MM.1S (cell line): ENCODE measurements at regions not wholly inside any gene's neighbourhood (a gene's known extent, or its start where the extent isn't known, plus 50 kb on each side); places are given as distances from the start of the nearest gene placed in this dataset.
"Not testable (repeated sequence)": the region's sequence is repeated elsewhere in the genome, so short reads cannot be mapped to it uniquely, and the experiment has no call there.

ENCODE experiments used
- DNase-seq: peaks from one replicate; pipeline ENCODE4 v3.0.0-alpha.2; 2015
- H2AFZ ChIP-seq: fragments of 300-600 bp; sonication (generic); 2 replicates; pipeline ENCODE4 v1.6.0; 2016; ENCODE audit warnings: antibody characterized with exemption, low read length
- H3F3A ChIP-seq: fragments of 300-600 bp; sonication (generic); 2 replicates; pipeline ENCODE4 v1.6.1; 2016; ENCODE audit warnings: mild to moderate bottlenecking, antibody characterized with exemption, low read length, moderate library complexity, mixed read lengths; ENCODE audit not compliant: insufficient read depth
- H3K27ac ChIP-seq: fragments of 300-600 bp; sonication (generic); 2 replicates; pipeline ENCODE4 v1.5.1; 2016; ENCODE audit warnings: mild to moderate bottlenecking, low read length
- H3K27me3 ChIP-seq: fragments of 300-600 bp; sonication (generic); replicated peaks from 2 replicates; pipeline ENCODE4 v1.6.0; 2016; ENCODE audit warnings: low read length; ENCODE audit not compliant: insufficient read depth
- H3K36me3 ChIP-seq: fragments of 300-600 bp; sonication (generic); replicated peaks from 2 replicates; pipeline ENCODE4 v1.6.1; 2016; ENCODE audit warnings: mild to moderate bottlenecking, low read length, mixed read lengths; ENCODE audit not compliant: insufficient read depth
- H3K4me1 ChIP-seq: fragments of 300-600 bp; sonication (generic); 2 replicates; pipeline ENCODE4 v1.6.1; 2016; ENCODE audit warnings: low read length, mixed read lengths
- H3K4me2 ChIP-seq: fragments of 300-600 bp; sonication (generic); 2 replicates; pipeline ENCODE4 v1.6.0; 2016; ENCODE audit warnings: low read depth, low read length
- H3K4me3 ChIP-seq: fragments of 300-600 bp; sonication (generic); 2 replicates; pipeline ENCODE4 v1.5.1; 2016; ENCODE audit warnings: low read length, mixed read lengths
- H3K79me2 ChIP-seq: fragments of 300-600 bp; sonication (generic); 2 replicates; pipeline ENCODE4 v1.6.1; 2016; ENCODE audit warnings: mixed run types, low read length, mixed read lengths
- H3K9ac ChIP-seq: fragments of 300-600 bp; sonication (generic); 2 replicates; pipeline ENCODE4 v1.6.1; 2016; ENCODE audit warnings: low read length, mixed read lengths
- H3K9me2 ChIP-seq: fragments of 300-600 bp; sonication (generic); replicated peaks from 2 replicates; pipeline ENCODE4 v1.6.1; 2016; ENCODE audit warnings: mild to moderate bottlenecking, low read length, mixed read lengths; ENCODE audit not compliant: insufficient read depth
- H3K9me3 ChIP-seq: fragments of 300-600 bp; sonication (generic); replicated peaks from 2 replicates; pipeline ENCODE4 v1.6.1; 2016; ENCODE audit warnings: mild to moderate bottlenecking, low read length, mixed read lengths; ENCODE audit not compliant: insufficient read depth
- H4K20me1 ChIP-seq: fragments of 300-600 bp; sonication (generic); 2 replicates; pipeline ENCODE4 v1.6.1; 2016; ENCODE audit warnings: mild to moderate bottlenecking, low read length, moderate library complexity, mixed read lengths; ENCODE audit not compliant: insufficient read depth

DNA sequence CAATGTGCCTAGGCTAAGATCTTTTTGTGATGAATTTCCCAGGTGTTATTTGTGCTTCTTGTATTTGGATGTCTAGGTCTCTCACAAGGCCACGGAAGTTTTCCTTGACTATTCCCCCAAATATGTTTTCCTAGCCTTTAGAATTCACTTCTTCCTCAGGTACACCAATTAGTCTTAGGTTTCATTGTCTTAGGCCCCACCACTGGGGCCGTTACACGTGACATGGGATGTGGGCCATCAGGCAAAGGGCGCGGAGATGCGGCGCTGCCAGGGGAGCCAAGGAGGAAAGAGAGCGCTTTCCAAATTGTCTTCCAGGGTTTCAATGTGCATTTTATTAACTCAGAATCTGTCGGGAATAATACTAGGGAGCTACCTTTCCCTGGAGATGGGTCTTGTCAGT is 1653.3 kb downstream of the SPATA31A7 start:
- not testable (repeated sequence) for H3K4me1 ChIP-seq, H3K9me2 ChIP-seq, H3K9me3 ChIP-seq, H3K9ac ChIP-seq, H3K27ac ChIP-seq, H3K36me3 ChIP-seq, H2AFZ ChIP-seq, DNase-seq, H3K27me3 ChIP-seq, H4K20me1 ChIP-seq, H3F3A ChIP-seq, H3K79me2 ChIP-seq, H3K4me3 ChIP-seq, H3K4me2 ChIP-seq

DNA sequence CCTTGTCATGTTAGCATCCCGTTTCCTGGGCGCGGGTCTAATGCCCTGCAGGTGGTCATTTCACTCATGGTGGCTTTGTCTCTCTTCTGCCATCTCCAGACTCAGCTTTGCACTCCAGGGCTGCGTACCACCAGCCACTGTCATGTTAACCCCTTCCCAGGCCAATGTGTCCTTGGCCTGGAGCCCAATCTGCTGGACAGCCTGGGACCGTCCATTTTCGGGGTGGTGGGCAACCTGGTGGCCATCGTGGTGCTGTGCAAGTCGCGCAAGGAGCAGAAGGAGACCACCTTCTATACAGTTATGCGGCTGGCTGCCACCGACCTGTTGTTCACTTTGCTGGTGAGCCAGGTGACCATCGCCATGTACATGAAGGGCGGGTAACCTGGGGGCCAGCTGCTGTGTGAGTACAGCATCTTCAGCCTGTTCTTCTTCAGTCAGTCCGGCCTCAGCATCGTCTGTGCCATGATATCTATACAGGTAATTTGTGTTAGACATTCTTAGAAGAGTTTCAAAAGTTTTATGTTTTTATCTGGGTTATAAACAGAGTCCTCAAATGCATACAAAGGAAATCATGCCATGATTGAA is 1654.0 kb downstream of the SPATA31A7 start:
- H3F3A ChIP-seq, H3K36me3 ChIP-seq, H3K27me3 ChIP-seq, H3K9me2 ChIP-seq, H3K4me3 ChIP-seq, H2AFZ ChIP-seq, H3K9ac ChIP-seq, DNase-seq, H3K4me2 ChIP-seq, H3K27ac ChIP-seq, H4K20me1 ChIP-seq, H3K4me1 ChIP-seq, H3K9me3 ChIP-seq, H3K79me2 ChIP-seq: not testable (repeated sequence)

DNA sequence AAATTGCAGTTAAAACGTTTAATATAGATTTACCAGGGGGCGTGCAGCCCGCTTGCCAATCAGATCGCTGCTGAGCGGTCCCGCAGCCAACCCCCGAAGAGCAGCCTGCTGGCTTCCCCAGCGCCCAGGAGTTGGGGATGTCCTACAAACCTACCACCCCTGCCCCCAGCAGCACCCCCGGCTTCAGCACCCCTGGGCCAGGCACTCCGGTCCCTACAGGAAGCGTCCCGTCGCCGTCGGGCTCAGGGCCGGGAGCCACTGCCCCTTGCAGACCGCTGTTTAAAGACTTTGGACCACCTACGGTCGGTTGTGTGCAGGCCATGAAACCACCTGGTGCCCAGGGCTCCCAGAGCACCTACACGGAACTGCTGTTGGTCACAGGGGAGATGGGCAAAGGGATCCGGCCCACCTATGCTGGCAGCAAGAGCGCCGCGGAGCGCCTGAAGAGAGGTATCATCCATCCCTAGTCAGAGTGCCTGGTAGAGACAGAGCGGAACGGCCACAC is 1654.9 kb downstream of the SPATA31A7 start:
- H3K4me3 ChIP-seq, H3F3A ChIP-seq, H4K20me1 ChIP-seq, H3K4me1 ChIP-seq, H3K9me2 ChIP-seq, H3K27me3 ChIP-seq, H3K36me3 ChIP-seq, H3K9me3 ChIP-seq, H3K79me2 ChIP-seq, H3K9ac ChIP-seq, H3K27ac ChIP-seq, H2AFZ ChIP-seq, H3K4me2 ChIP-seq, DNase-seq: not testable (repeated sequence)

DNA sequence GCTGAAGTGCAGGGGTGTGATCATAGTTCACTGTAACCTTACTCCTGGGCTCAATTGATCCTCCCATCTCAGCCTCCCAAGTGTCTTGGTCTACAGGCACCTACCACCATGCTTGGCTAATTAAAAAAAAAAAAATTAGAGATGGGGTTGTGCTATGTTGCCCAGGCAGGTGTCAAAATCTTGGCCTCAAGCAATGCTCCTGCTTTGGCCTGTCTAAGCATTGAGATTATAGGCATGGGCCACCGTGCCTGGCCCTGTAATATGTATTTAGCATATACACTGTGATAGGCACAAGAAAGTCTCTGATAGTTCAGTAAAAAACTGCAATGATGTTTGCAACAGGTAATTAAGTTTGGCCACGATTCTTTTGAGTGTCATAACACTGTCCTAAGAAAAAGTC is 1658.4 kb downstream of the SPATA31A7 start:
- not testable (repeated sequence) for H3K9ac ChIP-seq, H4K20me1 ChIP-seq, H3K27ac ChIP-seq, DNase-seq, H3K36me3 ChIP-seq, H3K4me2 ChIP-seq, H3K4me1 ChIP-seq, H3K9me2 ChIP-seq, H2AFZ ChIP-seq, H3K4me3 ChIP-seq, H3K27me3 ChIP-seq, H3F3A ChIP-seq, H3K9me3 ChIP-seq, H3K79me2 ChIP-seq

DNA sequence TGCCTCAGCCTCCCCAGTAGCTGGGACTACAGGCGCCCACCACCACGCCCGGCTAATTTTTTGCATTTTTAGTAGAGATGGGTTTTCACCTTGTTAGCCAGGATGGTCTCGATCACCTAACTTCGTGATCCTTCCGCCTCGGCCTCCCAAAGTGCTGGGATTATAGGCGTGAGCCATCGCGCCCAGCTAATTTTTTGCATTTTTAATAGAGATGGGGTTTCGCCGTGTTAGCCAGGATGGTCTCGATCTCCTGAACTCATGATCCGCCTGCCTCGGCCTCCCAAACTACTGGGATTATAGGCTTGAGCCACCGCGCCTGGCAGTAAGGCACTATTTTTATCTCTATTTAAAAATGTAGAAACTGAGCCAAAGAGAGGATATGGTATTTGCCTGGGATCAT is 1660.2 kb downstream of the SPATA31A7 start:
- H3K27ac ChIP-seq, H3K4me1 ChIP-seq, H3K9ac ChIP-seq, H3K4me2 ChIP-seq, DNase-seq, H4K20me1 ChIP-seq, H3K9me2 ChIP-seq, H3F3A ChIP-seq, H3K36me3 ChIP-seq, H2AFZ ChIP-seq, H3K27me3 ChIP-seq, H3K9me3 ChIP-seq, H3K79me2 ChIP-seq, H3K4me3 ChIP-seq: not testable (repeated sequence)

DNA sequence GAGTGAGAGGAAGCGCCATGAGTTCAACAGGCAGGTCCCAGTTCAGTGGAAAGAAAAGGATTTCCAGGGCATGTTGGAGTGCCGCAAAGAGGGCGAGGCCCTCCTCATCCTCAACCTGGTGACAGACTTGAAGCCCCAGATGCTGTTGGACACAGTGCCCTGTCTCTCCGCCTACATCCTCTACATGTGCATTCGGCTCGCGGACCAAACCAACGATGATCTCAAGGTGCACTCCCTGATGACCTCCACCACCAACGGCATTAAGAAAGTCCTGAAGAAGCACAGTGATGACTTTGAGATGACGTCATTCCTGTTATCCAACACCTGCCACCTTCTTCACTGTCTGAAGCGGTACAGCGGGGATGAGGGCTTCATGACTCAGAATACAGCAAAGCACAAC is 1667.4 kb downstream of the SPATA31A7 start:
- not testable (repeated sequence) for H3K9me2 ChIP-seq, H3K9ac ChIP-seq, H3K4me3 ChIP-seq, H4K20me1 ChIP-seq, H3K79me2 ChIP-seq, H3K27me3 ChIP-seq, H3K36me3 ChIP-seq, H3K4me1 ChIP-seq, DNase-seq, H2AFZ ChIP-seq, H3K4me2 ChIP-seq, H3F3A ChIP-seq, H3K27ac ChIP-seq, H3K9me3 ChIP-seq

DNA sequence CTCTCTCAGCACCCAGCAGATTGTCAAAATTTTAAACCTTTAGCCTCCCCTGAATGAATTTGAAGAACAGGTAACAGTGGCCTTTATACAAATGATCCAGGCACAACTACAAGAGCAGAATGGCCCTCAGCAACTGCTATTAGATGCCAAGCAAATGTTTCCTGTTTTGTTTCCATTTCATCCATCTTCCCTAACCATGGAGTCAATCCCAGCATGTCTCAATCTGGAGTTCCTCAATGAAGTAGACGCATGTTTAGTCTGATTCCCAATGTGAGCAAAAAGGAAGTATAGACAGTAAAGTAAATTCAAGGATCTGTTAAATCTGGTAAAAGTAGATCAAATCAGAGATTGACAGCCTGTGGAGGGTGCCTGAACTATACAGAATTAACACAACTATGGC is 1668.4 kb downstream of the SPATA31A7 start:
- not testable (repeated sequence) for H3K4me2 ChIP-seq, H3K27ac ChIP-seq, H4K20me1 ChIP-seq, H3K9me2 ChIP-seq, H3K36me3 ChIP-seq, H3K9me3 ChIP-seq, H3K79me2 ChIP-seq, H3K9ac ChIP-seq, H2AFZ ChIP-seq, H3K27me3 ChIP-seq, H3F3A ChIP-seq, H3K4me3 ChIP-seq, H3K4me1 ChIP-seq, DNase-seq

DNA sequence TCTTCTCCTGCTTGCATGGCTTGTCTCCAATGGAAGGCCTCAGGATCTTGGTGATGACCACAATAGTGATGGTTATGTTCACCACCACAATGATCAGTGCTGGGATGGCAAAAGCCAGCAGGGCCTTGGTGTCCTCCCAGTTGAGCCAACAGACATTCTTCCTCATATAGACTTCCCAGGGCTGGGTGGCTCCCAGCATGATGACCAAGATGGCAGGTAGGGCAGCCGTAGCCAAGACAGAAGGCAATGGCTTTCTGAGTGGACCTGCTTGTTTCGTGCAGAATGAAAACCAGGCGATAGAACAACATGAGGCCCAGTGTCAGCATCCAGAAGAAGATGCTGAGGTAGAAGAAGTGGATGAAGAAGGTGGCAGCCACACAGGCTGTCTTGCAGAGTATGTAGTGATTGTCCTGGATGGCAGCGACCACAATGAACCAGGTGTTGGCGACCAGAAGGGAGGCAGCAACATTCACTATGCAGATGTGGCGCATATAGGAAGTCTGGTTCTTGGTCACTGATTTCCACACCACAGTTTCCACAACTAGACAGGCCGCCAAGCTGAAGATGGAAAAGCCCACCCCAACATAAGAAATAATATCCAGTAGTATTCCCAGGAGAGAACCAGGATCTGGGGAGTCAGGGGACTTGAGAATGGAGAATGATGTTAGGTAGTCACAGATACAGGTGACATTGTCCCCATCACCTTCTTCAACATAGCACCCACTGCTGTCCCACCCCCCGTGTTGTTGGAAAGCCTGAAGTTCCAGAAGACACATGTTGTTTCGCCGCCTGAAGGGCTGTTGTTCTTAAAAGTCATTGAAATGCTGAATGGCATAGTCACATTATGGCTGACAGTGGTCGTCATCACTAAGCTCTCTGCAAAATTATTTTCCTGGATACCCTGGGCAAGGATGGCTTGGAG is 1671.4 kb downstream of the SPATA31A7 start:
- H3K4me3 ChIP-seq, H3K4me2 ChIP-seq, DNase-seq, H3K27ac ChIP-seq, H3K9me2 ChIP-seq, H3K4me1 ChIP-seq, H3K9ac ChIP-seq, H3K36me3 ChIP-seq, H2AFZ ChIP-seq, H4K20me1 ChIP-seq, H3K9me3 ChIP-seq, H3F3A ChIP-seq, H3K27me3 ChIP-seq, H3K79me2 ChIP-seq: not testable (repeated sequence)
